ENCODE measurements at regions not wholly inside any gene's neighbourhood (a gene's known extent, or its start where the extent isn't known, plus 50 kb on each side); places are given as distances from the start of the nearest gene placed in this dataset.

GRCh38 chr2:221276033-221276432 is 296.1 kb downstream of the EPHA4 start:
- intact Hi-C loops (cut with DNase I; ENCODE audit: low total_unique reads) = no loop called here
- DNase-seq = no peak
- Histone ChIP-seq H3K27ac (no peak overlapping the region), H3K36me3 (no peaks in the 10 kb centered on the region), H3K4me3 (no peak overlapping the region), H3K4me1 (no peaks in the 10 kb centered on the region), H3K27me3 (no peaks in the 10 kb centered on the region), H3K9me3 (no peaks in the 10 kb centered on the region)
- WGBS, 5 donors = 46 to 70% (median 58%) methylated on average over 1 of the region's 1 CpG
- TF ChIP-seq EP300 (IDR thresholded peaks at IDR 0.05) (no peak), CTCF (IDR thresholded peaks at IDR 0.05) (no peak), POLR2AphosphoS5 (IDR thresholded peaks at IDR 0.05) (no peak), POLR2A (IDR thresholded peaks at IDR 0.05) (no peak)

DNA sequence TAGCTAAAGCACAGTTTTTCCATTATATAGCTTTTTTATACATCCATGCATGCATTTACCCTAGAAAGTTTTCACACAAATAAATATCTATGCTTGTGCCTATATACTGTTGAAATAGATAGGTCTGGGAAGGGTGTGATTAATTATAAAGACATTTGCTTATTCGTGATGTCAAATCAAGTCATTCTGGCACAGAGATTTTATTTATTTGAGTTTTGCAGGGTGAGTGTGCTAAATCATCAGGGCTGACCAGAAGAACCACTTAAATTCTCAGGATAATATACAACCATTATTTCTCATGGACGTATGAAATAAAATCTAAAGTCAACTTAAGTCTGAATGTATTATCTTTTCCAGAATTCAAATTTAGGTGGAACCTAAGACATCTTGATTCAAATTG is 295.5 kb downstream of the EPHA4 start:
- no peaks in the 10 kb centered on the region for H3K27me3 ChIP-seq
- DNase-seq = no peak
- no peaks in the 10 kb centered on the region for H3K4me1 ChIP-seq
- no peak overlapping the region for H3K4me3 ChIP-seq
- 74 to 90% (median 80%) methylated on average over 2 of the region's 2 CpGs for WGBS, 5 donors
- intact Hi-C loops (cut with DNase I; ENCODE audit: low total_unique reads) = no loop called here
- H3K9me3 ChIP-seq = no peaks in the 10 kb centered on the region
- no peaks in the 10 kb centered on the region for H3K36me3 ChIP-seq
- no peak for TF ChIP-seq CTCF (IDR thresholded peaks at IDR 0.05)
- TF ChIP-seq POLR2A (IDR thresholded peaks at IDR 0.05) = no peak
- no peak for TF ChIP-seq EP300 (IDR thresholded peaks at IDR 0.05)
- TF ChIP-seq POLR2AphosphoS5 (IDR thresholded peaks at IDR 0.05) = no peak
- no peak overlapping the region for H3K27ac ChIP-seq

DNA sequence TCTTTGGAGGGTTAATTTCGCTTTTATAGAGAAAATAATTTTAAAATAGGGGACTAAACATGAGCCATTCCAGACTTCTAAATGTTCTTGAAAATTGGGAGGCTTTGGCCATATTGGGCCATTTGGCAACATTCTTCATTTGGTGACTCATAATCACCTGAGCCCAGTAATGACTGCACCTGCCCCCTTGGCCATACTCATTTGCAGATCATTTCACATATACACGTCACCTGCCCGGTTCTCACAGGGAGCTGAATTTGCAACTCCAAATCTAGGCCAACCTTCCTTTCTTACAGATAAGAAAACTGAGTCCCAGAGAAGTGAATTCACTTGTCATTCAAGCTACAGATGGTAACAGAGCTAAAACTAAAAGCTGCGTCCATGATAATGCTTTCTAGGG is 289.7 kb downstream of the EPHA4 start:
- Histone ChIP-seq H3K27ac (no peak overlapping the region), H3K27me3 (no peaks in the 10 kb centered on the region), H3K9me3 (no peaks in the 10 kb centered on the region), H3K36me3 (no peaks in the 10 kb centered on the region), H3K4me1 (no peaks in the 10 kb centered on the region), H3K4me3 (no peak overlapping the region)
- 83 to 93% (median 90%) methylated on average over 4 of the region's 4 CpGs for WGBS, 5 donors
- TF ChIP-seq EP300 (IDR thresholded peaks at IDR 0.05) (no peak), CTCF (IDR thresholded peaks at IDR 0.05) (no peak), POLR2A (IDR thresholded peaks at IDR 0.05) (no peak), POLR2AphosphoS5 (IDR thresholded peaks at IDR 0.05) (no peak)
- DNase-seq = no peak
- intact Hi-C loops (cut with DNase I; ENCODE audit: low total_unique reads) = no loop called here

DNA sequence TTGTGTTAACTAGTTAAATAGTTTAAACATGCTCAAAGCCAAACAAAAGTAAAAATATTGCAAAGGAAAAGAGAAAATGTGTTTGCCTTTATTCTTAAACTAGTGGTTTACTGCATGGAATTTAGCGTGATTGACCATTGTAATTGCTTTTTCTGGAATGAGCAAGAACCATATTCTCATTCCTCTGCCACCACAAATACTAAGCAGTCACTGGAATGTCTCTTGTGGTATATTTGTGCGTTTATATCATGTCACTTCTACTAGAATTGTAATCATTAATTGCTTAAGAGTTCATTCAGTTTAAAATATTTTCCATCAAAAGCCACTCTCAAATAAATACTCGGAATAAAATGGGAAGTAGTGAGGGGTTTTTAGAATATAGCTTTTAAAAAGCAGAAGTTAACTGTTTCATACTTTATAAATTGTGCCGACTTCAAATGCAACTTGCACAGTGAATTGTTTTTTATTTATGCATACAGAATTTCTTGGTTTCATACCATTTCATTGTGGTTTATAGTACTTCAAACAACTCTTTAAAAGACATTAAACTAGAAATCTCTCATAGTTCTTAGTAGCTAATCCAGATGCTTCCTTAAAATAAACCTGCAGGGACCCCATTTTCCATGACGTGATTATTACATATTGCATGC is 288.1 kb downstream of the EPHA4 start:
- intact Hi-C loops (cut with DNase I; ENCODE audit: low total_unique reads) = no loop called here
- no peaks in the 10 kb centered on the region for H3K4me1 ChIP-seq
- no peak overlapping the region for H3K27ac ChIP-seq
- no peaks in the 10 kb centered on the region for H3K36me3 ChIP-seq
- H3K27me3 ChIP-seq = no peaks in the 10 kb centered on the region
- H3K9me3 ChIP-seq = no peaks in the 10 kb centered on the region
- TF ChIP-seq POLR2A (IDR thresholded peaks at IDR 0.05) (no peak), POLR2AphosphoS5 (IDR thresholded peaks at IDR 0.05) (no peak), EP300 (IDR thresholded peaks at IDR 0.05) (no peak)
- no peak for DNase-seq
- 58 to 72% (median 68%) methylated on average over 5 of the region's 5 CpGs for WGBS, 5 donors
- H3K4me3 ChIP-seq = no peak overlapping the region

- TF ChIP-seq EP300 (IDR thresholded peaks at IDR 0.05) (no peak), POLR2AphosphoS5 (IDR thresholded peaks at IDR 0.05) (no peak), CTCF (IDR thresholded peaks at IDR 0.05) (no peak), POLR2A (IDR thresholded peaks at IDR 0.05) (no peak)
- no peak for DNase-seq
Observed at GRCh38 chr2:221285148-221285547, 287.0 kb downstream of the EPHA4 start.

More at GRCh38 chr2:221285148-221285547, 287.0 kb downstream of the EPHA4 start:
- Histone ChIP-seq H3K27ac (no peak overlapping the region), H3K4me1 (no peaks in the 10 kb centered on the region), H3K9me3 (no peaks in the 10 kb centered on the region), H3K27me3 (no peaks in the 10 kb centered on the region), H3K36me3 (no peaks in the 10 kb centered on the region), H3K4me3 (no peak overlapping the region)
- intact Hi-C loops (cut with DNase I; ENCODE audit: low total_unique reads) = no loop called here
- WGBS, 5 donors = 70 to 80% (median 73%) methylated on average over 2 of the region's 2 CpGs
